Endothelial cell (in vitro differentiated cells): ENCODE measurements at regions not wholly inside any gene's neighbourhood (a gene's known extent, or its start where the extent isn't known, plus 50 kb on each side); places are given as distances from the start of the nearest gene placed in this dataset.

Experiments
- DNase-seq: peaks from one replicate; pipeline ENCODE4 v3.0.0; 2021; ENCODE audit warnings: low spot score
- H3K27ac Mint-ChIP-seq: one replicate; pipeline ENCODE4 v1.8.0; 2021; ENCODE audit warnings: mixed read lengths, inconsistent platforms; ENCODE audit not compliant: unreplicated experiment
- H3K27me3 Mint-ChIP-seq: one replicate; pipeline ENCODE4 v1.8.0; 2021; ENCODE audit warnings: mild to moderate bottlenecking, moderate library complexity, mixed read lengths, inconsistent platforms; ENCODE audit not compliant: unreplicated experiment
- H3K36me3 Mint-ChIP-seq: one replicate; pipeline ENCODE4 v1.8.0; 2021; ENCODE audit warnings: mild to moderate bottlenecking, low read depth, mixed read lengths, inconsistent platforms; ENCODE audit not compliant: unreplicated experiment
- H3K4me1 Mint-ChIP-seq: one replicate; pipeline ENCODE4 v1.8.0; 2021; ENCODE audit warnings: mild to moderate bottlenecking, mixed read lengths, inconsistent platforms; ENCODE audit not compliant: unreplicated experiment
- H3K4me3 Mint-ChIP-seq: one replicate; pipeline ENCODE4 v1.8.0; 2021; ENCODE audit warnings: mild to moderate bottlenecking, mixed read lengths, inconsistent platforms; ENCODE audit not compliant: unreplicated experiment
- H3K9me3 Mint-ChIP-seq: one replicate; pipeline ENCODE4 v1.8.0; 2021; ENCODE audit warnings: mixed read lengths, inconsistent platforms; ENCODE audit not compliant: unreplicated experiment
- TF ChIP-seq, protein P1 (sequence below): fragments of 200-600 bp; sonication (generic); IDR thresholded peaks from one replicate; pipeline ENCODE4 v1.5.0; 2021; ENCODE audit warnings: antibody characterized with exemption; ENCODE audit not compliant: unreplicated experiment

DNA sequence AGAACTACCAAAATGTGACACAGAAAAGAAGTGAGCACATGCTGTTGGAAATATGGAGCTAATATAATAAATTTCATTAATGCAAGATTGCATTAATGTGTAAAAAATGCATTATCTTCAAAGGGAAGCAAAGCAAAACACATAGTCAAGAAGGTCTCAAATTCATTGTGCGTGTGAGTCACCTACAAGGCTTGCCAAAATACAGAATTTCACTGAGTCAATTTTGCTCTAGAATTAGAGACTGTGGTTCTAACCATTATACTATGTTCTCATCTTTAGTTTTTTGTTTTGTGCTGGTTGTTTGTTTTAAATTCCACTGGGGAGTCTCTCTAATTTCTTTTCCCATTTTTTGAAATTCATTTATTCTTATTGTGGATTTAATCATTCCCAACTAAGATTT lies 149.8 kb upstream of the SLITRK1 start:
- Mint-ChIP-seq H3K9me3 (no peaks in the 10 kb centered on the region), H3K4me3 (no peak overlapping the region), H3K4me1 (no peaks in the 10 kb centered on the region), H3K36me3 (no peaks in the 10 kb centered on the region), H3K27me3 (no peaks in the 10 kb centered on the region), H3K27ac (no peak overlapping the region)
- TF ChIP-seq, protein P1, sequence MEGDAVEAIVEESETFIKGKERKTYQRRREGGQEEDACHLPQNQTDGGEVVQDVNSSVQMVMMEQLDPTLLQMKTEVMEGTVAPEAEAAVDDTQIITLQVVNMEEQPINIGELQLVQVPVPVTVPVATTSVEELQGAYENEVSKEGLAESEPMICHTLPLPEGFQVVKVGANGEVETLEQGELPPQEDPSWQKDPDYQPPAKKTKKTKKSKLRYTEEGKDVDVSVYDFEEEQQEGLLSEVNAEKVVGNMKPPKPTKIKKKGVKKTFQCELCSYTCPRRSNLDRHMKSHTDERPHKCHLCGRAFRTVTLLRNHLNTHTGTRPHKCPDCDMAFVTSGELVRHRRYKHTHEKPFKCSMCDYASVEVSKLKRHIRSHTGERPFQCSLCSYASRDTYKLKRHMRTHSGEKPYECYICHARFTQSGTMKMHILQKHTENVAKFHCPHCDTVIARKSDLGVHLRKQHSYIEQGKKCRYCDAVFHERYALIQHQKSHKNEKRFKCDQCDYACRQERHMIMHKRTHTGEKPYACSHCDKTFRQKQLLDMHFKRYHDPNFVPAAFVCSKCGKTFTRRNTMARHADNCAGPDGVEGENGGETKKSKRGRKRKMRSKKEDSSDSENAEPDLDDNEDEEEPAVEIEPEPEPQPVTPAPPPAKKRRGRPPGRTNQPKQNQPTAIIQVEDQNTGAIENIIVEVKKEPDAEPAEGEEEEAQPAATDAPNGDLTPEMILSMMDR, result no peak
- no peak for DNase-seq

DNA sequence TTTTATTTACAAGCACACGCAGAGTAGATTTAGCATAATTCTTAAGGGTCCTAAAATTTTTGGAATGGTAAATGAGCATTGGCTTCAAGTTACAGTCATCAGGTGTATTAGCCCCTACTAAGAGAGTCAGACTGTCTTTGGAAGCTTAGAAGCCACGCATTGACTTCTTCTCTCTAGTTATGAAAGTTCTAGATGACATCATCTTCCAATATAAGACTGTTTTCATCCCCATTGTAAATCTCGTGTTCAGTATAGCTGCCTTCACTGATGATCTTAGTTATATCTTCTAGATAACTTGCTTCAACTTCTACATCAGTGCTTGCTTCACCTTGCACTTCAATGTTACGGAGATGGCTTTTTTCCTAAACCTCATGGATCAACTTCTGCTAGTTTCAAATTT lies 148.8 kb upstream of the SLITRK1 start:
- Mint-ChIP-seq H3K4me1 (no peaks in the 10 kb centered on the region), H3K4me3 (no peak overlapping the region), H3K27ac (no peak overlapping the region), H3K27me3 (no peaks in the 10 kb centered on the region), H3K36me3 (no peaks in the 10 kb centered on the region), H3K9me3 (no peaks in the 10 kb centered on the region)
- no peak for DNase-seq
- TF ChIP-seq, protein P1, result no peak

DNA sequence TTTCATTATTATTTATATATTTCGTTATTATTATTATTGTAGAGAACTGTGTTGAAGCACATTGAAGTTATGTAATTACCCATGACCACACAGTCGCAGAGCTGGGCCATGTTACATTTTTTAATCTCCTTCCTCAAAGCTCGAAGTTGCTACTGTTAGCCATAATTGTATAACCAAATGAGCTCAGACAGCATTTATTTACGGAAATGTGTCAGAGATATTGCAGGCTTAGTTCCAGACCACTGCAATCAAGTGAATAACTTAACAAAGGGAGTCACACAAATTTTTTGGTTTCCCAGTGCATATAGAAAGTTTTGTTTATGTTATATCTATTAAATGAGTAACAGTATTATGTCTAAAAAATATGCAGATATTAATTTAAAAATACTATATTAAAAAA lies 147.1 kb upstream of the SLITRK1 start:
- no peak overlapping the region for H3K27ac Mint-ChIP-seq
- DNase-seq, result no peak
- no peaks in the 10 kb centered on the region for H3K4me1 Mint-ChIP-seq
- H3K27me3 Mint-ChIP-seq, result no peaks in the 10 kb centered on the region
- H3K9me3 Mint-ChIP-seq, result no peaks in the 10 kb centered on the region
- no peak overlapping the region for H3K4me3 Mint-ChIP-seq
- TF ChIP-seq, protein P1, result no peak
- no peaks in the 10 kb centered on the region for H3K36me3 Mint-ChIP-seq

DNA sequence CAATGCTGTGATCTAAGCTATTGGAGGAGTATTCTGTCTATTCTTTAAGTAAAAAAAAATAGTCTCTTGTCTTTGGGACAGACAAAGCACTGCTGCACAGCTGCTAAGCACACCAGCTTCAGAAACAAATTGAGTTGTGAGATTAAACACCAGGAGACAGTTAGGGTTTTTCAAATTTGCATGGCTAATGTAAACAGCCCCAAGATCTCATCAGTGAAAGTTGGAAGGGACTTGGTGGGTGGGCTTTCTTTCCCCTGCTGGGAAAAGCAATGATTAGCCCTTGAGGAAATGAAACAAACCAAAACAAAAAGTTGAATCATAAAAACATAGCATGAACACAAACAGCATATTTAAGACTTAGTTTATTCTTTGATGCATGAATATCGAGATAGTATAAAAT lies 143.6 kb upstream of the SLITRK1 start:
- Mint-ChIP-seq H3K9me3 (no peaks in the 10 kb centered on the region), H3K4me3 (no peak overlapping the region), H3K27ac (no peak overlapping the region), H3K36me3 (no peaks in the 10 kb centered on the region), H3K4me1 (no peaks in the 10 kb centered on the region), H3K27me3 (no peaks in the 10 kb centered on the region)
- DNase-seq, result no peak
- TF ChIP-seq, protein P1, result no peak

DNA sequence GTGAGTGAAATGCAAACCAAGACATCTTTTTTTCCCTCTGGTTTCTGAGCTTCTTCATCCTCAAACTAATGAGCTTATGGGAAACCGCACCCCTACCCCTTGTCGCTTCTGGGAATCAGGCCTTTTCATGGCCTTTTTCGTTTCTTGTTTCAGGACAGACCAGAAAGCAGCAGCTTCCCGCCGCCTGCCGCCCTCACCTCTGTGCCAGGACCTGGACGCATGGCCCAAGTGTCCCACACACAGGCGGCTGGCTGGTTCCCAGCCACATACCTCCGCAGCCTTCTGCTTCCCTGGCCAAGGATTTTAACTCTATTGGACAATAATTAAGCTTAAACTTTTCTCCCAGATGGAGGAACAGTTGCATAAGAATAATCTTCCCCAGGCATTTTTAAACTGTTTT lies 114.1 kb upstream of the SLITRK1 start:
- Mint-ChIP-seq H3K27ac (no peak overlapping the region), H3K9me3 (no peaks in the 10 kb centered on the region), H3K4me3 (no peak overlapping the region)

More for the DNA sequence above, 114.1 kb upstream of the SLITRK1 start:
- Mint-ChIP-seq H3K4me1 (no peaks in the 10 kb centered on the region), H3K27me3 (no peaks in the 10 kb centered on the region), H3K36me3 (no peaks in the 10 kb centered on the region)
- no peak for DNase-seq
- TF ChIP-seq, protein P1, result no peak
